ENCODE measurements at regions not wholly inside any gene's neighbourhood (a gene's known extent, or its start where the extent isn't known, plus 50 kb on each side); places are given as distances from the start of the nearest gene placed in this dataset.

DNA sequence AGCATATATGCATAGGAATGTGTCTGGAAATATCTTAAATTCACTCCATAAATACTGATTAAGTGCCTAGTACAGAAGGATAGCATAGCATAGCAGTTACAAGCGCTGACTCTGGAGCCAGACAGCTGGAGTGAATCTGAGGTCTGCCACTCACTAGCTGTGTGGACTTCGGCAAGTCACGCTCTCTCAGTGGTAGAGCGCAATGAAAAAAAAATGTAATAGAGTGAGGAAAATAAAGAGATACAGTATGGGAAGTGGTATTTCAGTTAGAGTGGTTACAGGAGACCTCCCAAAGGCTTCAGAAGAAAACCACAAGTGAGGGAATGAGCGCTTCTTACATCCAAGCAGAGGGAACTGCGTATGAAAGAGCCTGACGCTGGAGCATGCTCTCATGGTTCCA lies 338.9 kb upstream of the PRMT6 start (continued):
- TF ChIP-seq ETV6 (conservative IDR thresholded peaks at IDR 0.05 in 1 of 2, IDR thresholded peaks at IDR 0.05 in 1 of 2; ENCODE audit: borderline replicate concordance in 1 of 2, low read depth in 1 of 2): peak in 1 of 2 experiments; percentile 71; a peak in 1 of 4 replicates

DNA sequence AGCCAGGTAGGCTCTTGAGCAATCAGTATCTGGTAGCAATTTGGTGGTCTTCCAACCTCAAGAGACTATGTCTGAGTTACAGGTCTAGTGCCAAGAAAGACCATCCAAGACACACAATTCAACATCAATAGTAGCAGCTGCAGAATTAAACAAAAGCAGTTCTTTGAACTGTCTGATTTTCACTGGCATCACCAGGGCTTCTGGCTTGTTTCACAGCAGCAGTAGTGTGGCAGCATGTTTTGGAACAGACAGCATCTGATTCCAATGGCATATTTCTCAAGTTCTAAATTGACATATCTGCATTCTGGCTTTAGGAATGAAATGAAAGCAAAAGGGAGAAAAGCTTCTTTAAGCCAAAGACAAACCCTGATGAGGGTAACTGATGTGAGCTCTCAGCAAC lies 334.7 kb upstream of the PRMT6 start:
- no peak for DNase-seq (ENCODE audit: low read depth, low spot score)
- Histone ChIP-seq H2AFZ (ENCODE audit: control insufficient read depth, low read depth, low read length) (no peak overlapping the region), H4K20me1 (ENCODE audit: control insufficient read depth, insufficient read depth) (no peaks in the 10 kb centered on the region), H3K4me3 (no peak overlapping the region), H3K9ac (ENCODE audit: control insufficient read depth, insufficient read depth, low read length) (no peak overlapping the region), H3K79me2 (ENCODE audit: control insufficient read depth, insufficient read depth, low read length) (no peaks in the 10 kb centered on the region), H3K27ac (ENCODE audit: control insufficient read depth, insufficient read depth) (no peak overlapping the region), H3K36me3 (ENCODE audit: control insufficient read depth in 2 of 2, insufficient read depth in 2 of 2, low read length in 1 of 2) (no peaks in the 10 kb centered on the region), H3K4me1 (ENCODE audit: control insufficient read depth, insufficient read depth, low read length) (no peaks in the 10 kb centered on the region), H3K27me3 (replicated peaks in 1 of 2; ENCODE audit: control insufficient read depth in 2 of 2, insufficient read depth in 2 of 2, low read length in 1 of 2) (no peaks in the 10 kb centered on the region), H3K4me2 (ENCODE audit: control insufficient read depth, insufficient read depth) (no peak overlapping the region), H3K9me3 (replicated peaks; ENCODE audit: control insufficient read depth, insufficient read depth, low read length) (no peaks in the 10 kb centered on the region)
- intact Hi-C loops (cut with micrococcal nuclease; ENCODE audit: unreplicated experiment) (no loop called here), in situ Hi-C loops (cut with MboI) (no loop called here)
- CTCF ChIA-PET: no interaction called here
- no peak for TF ChIP-seq RBBP5 (conservative IDR thresholded peaks at IDR 0.05)
- TF ChIP-seq IKZF2 (IDR thresholded peaks at IDR 0.05): no peak
- no peak for TF ChIP-seq CBX5 (IDR thresholded peaks at IDR 0.05; ENCODE audit: low read depth)
- TF ChIP-seq TCF7 (IDR thresholded peaks at IDR 0.05; ENCODE audit: borderline replicate concordance): no peak
- TF ChIP-seq NR2C2 (IDR thresholded peaks at IDR 0.05; ENCODE audit: borderline replicate concordance, control insufficient read depth, insufficient read length, low read depth): no peak
- no peak for ATAC-seq
- BruUV-seq (replicated peaks): no TSS peak
- SMC1A ChIA-PET (ENCODE audit: uncharacterized antibody, unreplicated experiment): no interaction called here
- POLR2A ChIA-PET: no interaction called here
- no peak for FAIRE-seq
- RAD21 ChIA-PET (ENCODE audit: unreplicated experiment): no interaction called here

DNA sequence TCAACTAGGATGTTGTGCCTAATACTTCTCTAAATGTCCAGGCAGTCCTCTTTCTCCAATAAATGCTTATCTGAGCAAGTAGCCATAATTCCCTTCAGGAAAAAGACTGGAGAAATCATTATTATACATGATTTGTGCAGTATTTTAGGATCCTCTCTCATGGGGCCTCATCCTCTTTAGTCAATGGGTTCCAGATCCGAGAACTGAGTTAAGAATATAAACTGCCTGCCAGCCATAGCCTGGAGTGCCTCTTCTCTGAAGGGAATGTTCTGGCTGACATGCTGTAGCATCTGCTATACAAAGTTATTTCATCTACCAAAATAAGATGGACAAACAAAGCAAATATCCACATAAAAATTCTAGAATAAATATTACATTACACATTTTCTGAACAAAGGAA lies 334.0 kb upstream of the PRMT6 start:
- intact Hi-C loops (cut with micrococcal nuclease; ENCODE audit: unreplicated experiment): no loop called here
- TF ChIP-seq ZSCAN29 (IDR thresholded peaks at IDR 0.05): no peak
- TF ChIP-seq FOXM1 (IDR thresholded peaks at IDR 0.05; ENCODE audit: low read depth, low read length): no peak
- TF ChIP-seq, protein P1, sequence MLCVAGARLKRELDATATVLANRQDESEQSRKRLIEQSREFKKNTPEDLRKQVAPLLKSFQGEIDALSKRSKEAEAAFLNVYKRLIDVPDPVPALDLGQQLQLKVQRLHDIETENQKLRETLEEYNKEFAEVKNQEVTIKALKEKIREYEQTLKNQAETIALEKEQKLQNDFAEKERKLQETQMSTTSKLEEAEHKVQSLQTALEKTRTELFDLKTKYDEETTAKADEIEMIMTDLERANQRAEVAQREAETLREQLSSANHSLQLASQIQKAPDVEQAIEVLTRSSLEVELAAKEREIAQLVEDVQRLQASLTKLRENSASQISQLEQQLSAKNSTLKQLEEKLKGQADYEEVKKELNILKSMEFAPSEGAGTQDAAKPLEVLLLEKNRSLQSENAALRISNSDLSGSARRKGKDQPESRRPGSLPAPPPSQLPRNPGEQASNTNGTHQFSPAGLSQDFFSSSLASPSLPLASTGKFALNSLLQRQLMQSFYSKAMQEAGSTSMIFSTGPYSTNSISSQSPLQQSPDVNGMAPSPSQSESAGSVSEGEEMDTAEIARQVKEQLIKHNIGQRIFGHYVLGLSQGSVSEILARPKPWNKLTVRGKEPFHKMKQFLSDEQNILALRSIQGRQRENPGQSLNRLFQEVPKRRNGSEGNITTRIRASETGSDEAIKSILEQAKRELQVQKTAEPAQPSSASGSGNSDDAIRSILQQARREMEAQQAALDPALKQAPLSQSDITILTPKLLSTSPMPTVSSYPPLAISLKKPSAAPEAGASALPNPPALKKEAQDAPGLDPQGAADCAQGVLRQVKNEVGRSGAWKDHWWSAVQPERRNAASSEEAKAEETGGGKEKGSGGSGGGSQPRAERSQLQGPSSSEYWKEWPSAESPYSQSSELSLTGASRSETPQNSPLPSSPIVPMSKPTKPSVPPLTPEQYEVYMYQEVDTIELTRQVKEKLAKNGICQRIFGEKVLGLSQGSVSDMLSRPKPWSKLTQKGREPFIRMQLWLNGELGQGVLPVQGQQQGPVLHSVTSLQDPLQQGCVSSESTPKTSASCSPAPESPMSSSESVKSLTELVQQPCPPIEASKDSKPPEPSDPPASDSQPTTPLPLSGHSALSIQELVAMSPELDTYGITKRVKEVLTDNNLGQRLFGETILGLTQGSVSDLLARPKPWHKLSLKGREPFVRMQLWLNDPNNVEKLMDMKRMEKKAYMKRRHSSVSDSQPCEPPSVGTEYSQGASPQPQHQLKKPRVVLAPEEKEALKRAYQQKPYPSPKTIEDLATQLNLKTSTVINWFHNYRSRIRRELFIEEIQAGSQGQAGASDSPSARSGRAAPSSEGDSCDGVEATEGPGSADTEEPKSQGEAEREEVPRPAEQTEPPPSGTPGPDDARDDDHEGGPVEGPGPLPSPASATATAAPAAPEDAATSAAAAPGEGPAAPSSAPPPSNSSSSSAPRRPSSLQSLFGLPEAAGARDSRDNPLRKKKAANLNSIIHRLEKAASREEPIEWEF (IDR thresholded peaks at IDR 0.05; ENCODE audit: insufficient replicate concordance, low read depth, low read length): no peak
- TF ChIP-seq, protein P2, sequence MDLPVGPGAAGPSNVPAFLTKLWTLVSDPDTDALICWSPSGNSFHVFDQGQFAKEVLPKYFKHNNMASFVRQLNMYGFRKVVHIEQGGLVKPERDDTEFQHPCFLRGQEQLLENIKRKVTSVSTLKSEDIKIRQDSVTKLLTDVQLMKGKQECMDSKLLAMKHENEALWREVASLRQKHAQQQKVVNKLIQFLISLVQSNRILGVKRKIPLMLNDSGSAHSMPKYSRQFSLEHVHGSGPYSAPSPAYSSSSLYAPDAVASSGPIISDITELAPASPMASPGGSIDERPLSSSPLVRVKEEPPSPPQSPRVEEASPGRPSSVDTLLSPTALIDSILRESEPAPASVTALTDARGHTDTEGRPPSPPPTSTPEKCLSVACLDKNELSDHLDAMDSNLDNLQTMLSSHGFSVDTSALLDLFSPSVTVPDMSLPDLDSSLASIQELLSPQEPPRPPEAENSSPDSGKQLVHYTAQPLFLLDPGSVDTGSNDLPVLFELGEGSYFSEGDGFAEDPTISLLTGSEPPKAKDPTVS (IDR thresholded peaks at IDR 0.05; ENCODE audit: low read depth, low read length): no peak
- TF ChIP-seq MEF2B (IDR thresholded peaks at IDR 0.05; ENCODE audit: partially characterized antibody, poor library complexity, severe bottlenecking): no peak

More for the DNA sequence above, 334.0 kb upstream of the PRMT6 start:
- FAIRE-seq (no peak), DNase-seq (ENCODE audit: low read depth, low spot score) (no peak), ATAC-seq (no peak)
- Histone ChIP-seq H3K4me1 (ENCODE audit: control insufficient read depth, insufficient read depth, low read length) (no peaks in the 10 kb centered on the region), H2AFZ (ENCODE audit: control insufficient read depth, low read depth, low read length) (no peak overlapping the region), H4K20me1 (ENCODE audit: control insufficient read depth, insufficient read depth) (no peaks in the 10 kb centered on the region), H3K9ac (ENCODE audit: control insufficient read depth, insufficient read depth, low read length) (no peak overlapping the region), H3K27ac (ENCODE audit: control insufficient read depth, insufficient read depth) (no peak overlapping the region), H3K36me3 (ENCODE audit: control insufficient read depth in 2 of 2, insufficient read depth in 2 of 2, low read length in 1 of 2) (no peaks in the 10 kb centered on the region), H3K79me2 (ENCODE audit: control insufficient read depth, insufficient read depth, low read length) (no peaks in the 10 kb centered on the region), H3K4me3 (no peak overlapping the region), H3K9me3 (replicated peaks; ENCODE audit: control insufficient read depth, insufficient read depth, low read length) (no peaks in the 10 kb centered on the region), H3K27me3 (replicated peaks in 1 of 2; ENCODE audit: control insufficient read depth in 2 of 2, insufficient read depth in 2 of 2, low read length in 1 of 2) (no peaks in the 10 kb centered on the region), H3K4me2 (ENCODE audit: control insufficient read depth, insufficient read depth) (no peak overlapping the region)
- RAD21 ChIA-PET (ENCODE audit: unreplicated experiment): no interaction called here
- CTCF ChIA-PET: no interaction called here
- in situ Hi-C loops (cut with MboI): no loop called here
- no TSS peak for BruUV-seq (replicated peaks)
- 6% methylated on average over 1 of the region's 1 CpG for WGBS (ENCODE audit: insufficient coverage, insufficient replicate concordance, low lambda C conversion rate, missing lambda C conversion rate)
- POLR2A ChIA-PET: no interaction called here
- SMC1A ChIA-PET (ENCODE audit: uncharacterized antibody, unreplicated experiment): no interaction called here

All from GM12878 (cell line).